ENCODE measurements at regions not wholly inside any gene's neighbourhood (a gene's known extent, or its start where the extent isn't known, plus 50 kb on each side); places are given as distances from the start of the nearest gene placed in this dataset.

GRCh38 chr19:30667746-30668145 lies 295.6 kb downstream of the ZNF536 start:
- POLR2A ChIA-PET = no interaction called here
- TF ChIP-seq TCF7L2 (IDR thresholded peaks at IDR 0.05; ENCODE audit: low read depth, low read length) = no peak
- TF ChIP-seq REST (IDR thresholded peaks at IDR 0.05; ENCODE audit: insufficient read depth in 1 of 2, low read depth in 2 of 2, low read length in 1 of 2) = no peak
- no peak for TF ChIP-seq CTCF (IDR thresholded peaks at IDR 0.05)
- BruUV-seq (replicated peaks) = no TSS peak
- Histone ChIP-seq H3K27ac (ENCODE audit: low read length) (no peak overlapping the region), H3K4me3 (ENCODE audit: low read depth in 2 of 2, low read length in 2 of 2) (no peak overlapping the region), H3K9me3 (ENCODE audit: control insufficient read depth, insufficient read depth, low read depth, low read length) (no peaks in the 10 kb centered on the region), H3K36me3 (ENCODE audit: control insufficient read depth, insufficient read depth, low read length) (no peaks in the 10 kb centered on the region), H3K27me3 (ENCODE audit: control insufficient read depth, insufficient read depth, low read length) (peaks cover 26% of the 10 kb centered on the region), H3K4me1 (ENCODE audit: control insufficient read depth, insufficient read depth, low read length) (0 out of 2 replicates have a peak, but pooled peaks cover 3% of the 10 kb centered on the region)
- ATAC-seq = no peak
- CTCF ChIA-PET = interaction anchor here (0.6 to 0.8 kb wide), 3 partner anchors 27 to 1692 kb away, joined by 3 to 6 read pairs (median 5); no protein-coding TSS in a partner anchor
- intact Hi-C loops (cut with micrococcal nuclease; ENCODE audit: unreplicated experiment) (no loop called here), in situ Hi-C loops (cut with HindIII; ENCODE audit: low pct_unique_long_range_greater_than_20kb, low sequenced_read_pairs) (no loop called here)
- DNase-seq (ENCODE audit: low read depth, low spot score) = no peak

GRCh38 chr19:30667227-30667626 lies 295.0 kb downstream of the ZNF536 start:
- no TSS peak for BruUV-seq (replicated peaks)
- ATAC-seq (no peak), DNase-seq (ENCODE audit: low read depth, low spot score) (no peak)
- peaks cover 24% of the 10 kb centered on the region for H3K27me3 ChIP-seq (ENCODE audit: control insufficient read depth, insufficient read depth, low read length)
- intact Hi-C loops (cut with micrococcal nuclease; ENCODE audit: unreplicated experiment) = no loop called here
- 0 out of 2 replicates have a peak, but pooled peaks cover 3% of the 10 kb centered on the region for H3K4me1 ChIP-seq (ENCODE audit: control insufficient read depth, insufficient read depth, low read length)
- CTCF ChIA-PET = interaction anchor here (0.6 to 0.9 kb wide), 4 partner anchors 28 to 1692 kb away, joined by 3 to 6 read pairs (median 4); no protein-coding TSS in a partner anchor
- H3K36me3 ChIP-seq (ENCODE audit: control insufficient read depth, insufficient read depth, low read length) = no peaks in the 10 kb centered on the region
- no peaks in the 10 kb centered on the region for H3K9me3 ChIP-seq (ENCODE audit: control insufficient read depth, insufficient read depth, low read depth, low read length)
- TF ChIP-seq REST (IDR thresholded peaks at IDR 0.05; ENCODE audit: insufficient read depth in 1 of 2, low read depth in 2 of 2, low read length in 1 of 2) (no peak), TCF7L2 (IDR thresholded peaks at IDR 0.05; ENCODE audit: low read depth, low read length) (no peak), POLR2AphosphoS5 (IDR thresholded peaks at IDR 0.05; ENCODE audit: low read depth, low read length) (no peak), CTCF (IDR thresholded peaks at IDR 0.05) (no peak), SIN3A (IDR thresholded peaks at IDR 0.05; ENCODE audit: borderline replicate concordance, insufficient read depth, low read depth, low read length) (no peak)
- in situ Hi-C loops (cut with HindIII; ENCODE audit: low pct_unique_long_range_greater_than_20kb, low sequenced_read_pairs) = no loop called here
- no peak overlapping the region for H3K4me3 ChIP-seq (ENCODE audit: low read depth in 2 of 2, low read length in 2 of 2)
- POLR2A ChIA-PET = no interaction called here
- H3K27ac ChIP-seq (ENCODE audit: low read length) = no peak overlapping the region

Data from Panc1 (cell line).